ENCODE measurements at regions not wholly inside any gene's neighbourhood (a gene's known extent, or its start where the extent isn't known, plus 50 kb on each side); places are given as distances from the start of the nearest gene placed in this dataset.

DNA sequence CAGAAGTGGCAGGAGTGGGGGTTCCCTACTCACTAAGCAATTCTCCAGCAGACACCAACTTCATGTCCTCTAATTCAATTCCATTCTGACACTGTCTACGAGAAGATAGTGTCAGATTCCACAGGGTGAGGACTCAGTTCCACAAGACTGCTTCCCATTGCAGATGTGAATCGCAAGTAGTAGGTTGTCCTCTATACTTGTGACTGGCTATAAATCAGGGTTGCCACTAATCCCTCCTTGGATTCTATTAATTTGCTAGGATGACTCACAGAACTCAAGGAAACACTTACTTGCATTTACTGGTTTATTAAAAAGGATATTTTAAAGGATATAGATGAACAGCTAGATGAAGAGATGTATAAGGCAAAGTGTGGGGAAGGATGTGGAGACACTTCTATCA, 184.1 kb upstream of the ACVR2A start:
- DNase-seq, result no peak
- no peaks in the 10 kb centered on the region for H3K27me3 ChIP-seq
- no peaks in the 10 kb centered on the region for H3K4me1 ChIP-seq (ENCODE audit: insufficient read depth)
- no peak overlapping the region for H3K27ac ChIP-seq
- 90 to 92% (median 91%) methylated on average over 2 of the region's 2 CpGs for WGBS, 3 donors
- no peak overlapping the region for H3K4me3 ChIP-seq
- intact Hi-C loops (cut with DNase I), result no loop called here
- H3K9me3 ChIP-seq, result no peaks in the 10 kb centered on the region
- TF ChIP-seq EP300 (IDR thresholded peaks at IDR 0.05) (no peak), POLR2A (IDR thresholded peaks at IDR 0.05) (no peak)
- TF ChIP-seq, protein P1, sequence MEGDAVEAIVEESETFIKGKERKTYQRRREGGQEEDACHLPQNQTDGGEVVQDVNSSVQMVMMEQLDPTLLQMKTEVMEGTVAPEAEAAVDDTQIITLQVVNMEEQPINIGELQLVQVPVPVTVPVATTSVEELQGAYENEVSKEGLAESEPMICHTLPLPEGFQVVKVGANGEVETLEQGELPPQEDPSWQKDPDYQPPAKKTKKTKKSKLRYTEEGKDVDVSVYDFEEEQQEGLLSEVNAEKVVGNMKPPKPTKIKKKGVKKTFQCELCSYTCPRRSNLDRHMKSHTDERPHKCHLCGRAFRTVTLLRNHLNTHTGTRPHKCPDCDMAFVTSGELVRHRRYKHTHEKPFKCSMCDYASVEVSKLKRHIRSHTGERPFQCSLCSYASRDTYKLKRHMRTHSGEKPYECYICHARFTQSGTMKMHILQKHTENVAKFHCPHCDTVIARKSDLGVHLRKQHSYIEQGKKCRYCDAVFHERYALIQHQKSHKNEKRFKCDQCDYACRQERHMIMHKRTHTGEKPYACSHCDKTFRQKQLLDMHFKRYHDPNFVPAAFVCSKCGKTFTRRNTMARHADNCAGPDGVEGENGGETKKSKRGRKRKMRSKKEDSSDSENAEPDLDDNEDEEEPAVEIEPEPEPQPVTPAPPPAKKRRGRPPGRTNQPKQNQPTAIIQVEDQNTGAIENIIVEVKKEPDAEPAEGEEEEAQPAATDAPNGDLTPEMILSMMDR (IDR thresholded peaks at IDR 0.05), result no peak
- H3K36me3 ChIP-seq, result no peaks in the 10 kb centered on the region

DNA sequence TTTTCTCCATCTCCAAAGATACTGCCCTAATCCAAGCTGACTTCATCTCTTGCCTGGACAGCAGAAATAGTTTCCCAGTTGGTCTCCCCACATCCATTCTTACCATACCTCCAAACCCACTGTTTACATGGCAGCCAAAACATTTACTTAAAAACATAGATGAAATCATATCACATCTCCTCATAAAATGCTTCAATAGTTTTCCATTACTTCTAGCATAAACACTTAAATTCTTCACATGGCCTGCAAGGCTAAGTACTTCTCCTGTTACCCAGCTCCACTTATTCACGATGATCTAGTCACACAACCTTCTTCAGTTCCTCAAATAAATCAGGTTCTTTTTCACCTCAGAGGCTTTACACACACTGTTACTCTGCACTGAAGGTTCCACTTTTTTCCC, 185.8 kb upstream of the ACVR2A start:
- no peak overlapping the region for H3K4me3 ChIP-seq
- no peaks in the 10 kb centered on the region for H3K27me3 ChIP-seq
- 88 to 92% (median 89%) methylated on average over 1 of the region's 1 CpG for WGBS, 3 donors
- no peaks in the 10 kb centered on the region for H3K4me1 ChIP-seq (ENCODE audit: insufficient read depth)
- DNase-seq, result no peak
- TF ChIP-seq POLR2A (IDR thresholded peaks at IDR 0.05), result no peak
- TF ChIP-seq, protein P1 (IDR thresholded peaks at IDR 0.05), result no peak
- TF ChIP-seq EP300 (IDR thresholded peaks at IDR 0.05), result no peak
- H3K36me3 ChIP-seq, result no peaks in the 10 kb centered on the region
- no peak overlapping the region for H3K27ac ChIP-seq
- intact Hi-C loops (cut with DNase I), result no loop called here
- no peaks in the 10 kb centered on the region for H3K9me3 ChIP-seq

DNA sequence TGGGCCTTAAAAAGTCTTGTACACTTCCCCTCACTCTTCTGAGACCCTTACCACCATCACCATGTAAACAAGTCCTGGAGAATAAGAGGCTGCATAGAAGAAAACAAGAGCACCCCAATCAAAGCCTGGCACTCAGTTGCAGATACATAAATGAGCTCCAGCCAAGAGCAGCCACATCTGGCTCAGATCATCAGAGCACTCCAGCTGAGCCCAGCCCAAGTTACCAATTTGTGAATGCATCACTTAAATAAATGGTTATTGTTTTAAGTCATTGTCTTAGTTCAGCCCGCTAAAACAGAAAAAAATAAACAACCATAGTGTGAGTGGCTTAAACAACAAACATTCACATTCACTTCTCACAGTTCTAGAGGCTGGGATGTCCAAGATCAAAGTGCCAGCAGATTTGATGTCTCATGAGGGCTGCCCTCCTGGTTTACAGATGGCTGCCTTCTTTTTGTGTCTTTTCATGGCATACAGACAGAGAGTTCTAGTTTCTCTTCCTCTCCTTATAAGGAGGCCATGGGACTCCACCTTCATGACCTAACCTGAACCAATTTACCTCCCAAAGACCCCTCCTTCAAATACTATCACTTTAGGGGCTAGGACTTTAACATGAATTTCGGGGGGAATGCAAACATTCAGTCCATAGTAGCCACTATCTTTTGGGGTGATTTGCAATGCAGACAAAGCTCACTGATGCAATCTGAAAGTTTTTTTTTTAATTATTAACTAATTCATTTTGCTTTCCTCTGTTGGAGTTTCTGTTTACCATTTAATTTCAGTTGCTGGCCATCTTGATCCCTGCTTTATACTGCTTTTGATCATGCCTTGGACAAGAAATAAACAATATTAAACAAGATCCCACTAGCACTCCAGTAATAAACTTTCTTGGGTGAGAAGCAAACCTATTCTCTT, 187.5 kb upstream of the ACVR2A start:
- no peak for DNase-seq
- 87 to 90% (median 89%) methylated on average over 2 of the region's 2 CpGs for WGBS, 3 donors
- intact Hi-C loops (cut with DNase I), result no loop called here
- Histone ChIP-seq H3K27ac (no peak overlapping the region), H3K36me3 (no peaks in the 10 kb centered on the region), H3K27me3 (no peaks in the 10 kb centered on the region), H3K9me3 (no peaks in the 10 kb centered on the region), H3K4me1 (ENCODE audit: insufficient read depth) (no peaks in the 10 kb centered on the region), H3K4me3 (no peak overlapping the region)
- TF ChIP-seq, protein P1 (IDR thresholded peaks at IDR 0.05), result no peak
- TF ChIP-seq POLR2A (IDR thresholded peaks at IDR 0.05), result no peak
- TF ChIP-seq EP300 (IDR thresholded peaks at IDR 0.05), result no peak

DNA sequence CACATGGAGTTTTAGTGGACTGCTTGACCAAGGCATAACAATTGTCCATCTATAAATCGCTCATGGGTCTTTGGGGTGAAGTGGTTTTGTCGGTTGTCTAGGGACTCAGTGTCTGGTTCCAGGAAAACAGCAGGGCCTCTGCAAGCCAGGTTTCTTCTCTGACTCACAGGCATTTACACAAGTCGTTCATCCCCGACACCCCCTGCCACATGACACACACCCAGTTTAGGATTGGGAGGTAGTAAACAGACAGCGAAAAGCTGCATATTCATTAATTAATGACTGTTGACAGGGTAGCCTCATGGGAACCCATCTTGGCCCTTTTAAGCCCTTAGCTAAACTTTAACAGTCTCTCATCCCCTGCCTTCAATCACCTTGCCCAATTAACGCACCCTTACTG, 194.8 kb upstream of the ACVR2A start:
- intact Hi-C loops (cut with DNase I), result no loop called here
- Histone ChIP-seq H3K4me3 (no peak overlapping the region), H3K36me3 (no peaks in the 10 kb centered on the region), H3K9me3 (no peaks in the 10 kb centered on the region), H3K27ac (no peak overlapping the region), H3K27me3 (no peaks in the 10 kb centered on the region), H3K4me1 (ENCODE audit: insufficient read depth) (no peaks in the 10 kb centered on the region)
- no peak for TF ChIP-seq POLR2A (IDR thresholded peaks at IDR 0.05)
- WGBS, 3 donors, result 85 to 93% (median 91%) methylated on average over 6 of the region's 6 CpGs
- no peak for DNase-seq

DNA sequence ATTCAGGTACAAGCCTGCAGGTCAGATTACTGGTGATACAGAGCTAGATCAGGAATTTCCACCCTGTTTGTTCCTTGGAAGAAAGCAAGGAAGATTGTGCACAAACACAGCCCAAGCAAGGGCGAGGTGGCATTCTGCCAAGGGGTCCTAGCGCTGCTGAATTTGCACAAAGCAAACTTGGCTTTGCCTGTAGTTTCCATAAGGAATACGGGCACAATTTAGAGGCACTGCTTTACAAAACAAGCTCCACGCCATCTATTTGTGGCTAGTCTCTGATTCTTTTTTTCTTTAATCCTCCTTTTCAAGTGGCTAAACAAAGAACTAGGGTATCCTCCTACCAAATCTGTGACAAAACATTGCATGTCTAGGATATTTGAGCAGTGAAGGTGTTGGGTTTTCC, 195.5 kb upstream of the ACVR2A start:
- 59 to 70% (median 63%) methylated on average over 4 of the region's 4 CpGs for WGBS, 3 donors
- intact Hi-C loops (cut with DNase I), result no loop called here
- no peaks in the 10 kb centered on the region for H3K36me3 ChIP-seq
- peak in 1 of 5 donors; percentile 15 for DNase-seq
- no peak overlapping the region for H3K27ac ChIP-seq
- H3K9me3 ChIP-seq, result no peaks in the 10 kb centered on the region
- no peak overlapping the region for H3K4me3 ChIP-seq
- no peaks in the 10 kb centered on the region for H3K27me3 ChIP-seq
- no peaks in the 10 kb centered on the region for H3K4me1 ChIP-seq (ENCODE audit: insufficient read depth)
- TF ChIP-seq, protein P1 (IDR thresholded peaks at IDR 0.05), result no peak
- TF ChIP-seq POLR2A (IDR thresholded peaks at IDR 0.05), result no peak
- TF ChIP-seq EP300 (IDR thresholded peaks at IDR 0.05), result no peak
